ENCODE measurements at regions not wholly inside any gene's neighbourhood (a gene's known extent, or its start where the extent isn't known, plus 50 kb on each side); places are given as distances from the start of the nearest gene placed in this dataset.
"Not testable (repeated sequence)": the region's sequence is repeated elsewhere in the genome, so short reads cannot be mapped to it uniquely, and the experiment has no call there.

DNA sequence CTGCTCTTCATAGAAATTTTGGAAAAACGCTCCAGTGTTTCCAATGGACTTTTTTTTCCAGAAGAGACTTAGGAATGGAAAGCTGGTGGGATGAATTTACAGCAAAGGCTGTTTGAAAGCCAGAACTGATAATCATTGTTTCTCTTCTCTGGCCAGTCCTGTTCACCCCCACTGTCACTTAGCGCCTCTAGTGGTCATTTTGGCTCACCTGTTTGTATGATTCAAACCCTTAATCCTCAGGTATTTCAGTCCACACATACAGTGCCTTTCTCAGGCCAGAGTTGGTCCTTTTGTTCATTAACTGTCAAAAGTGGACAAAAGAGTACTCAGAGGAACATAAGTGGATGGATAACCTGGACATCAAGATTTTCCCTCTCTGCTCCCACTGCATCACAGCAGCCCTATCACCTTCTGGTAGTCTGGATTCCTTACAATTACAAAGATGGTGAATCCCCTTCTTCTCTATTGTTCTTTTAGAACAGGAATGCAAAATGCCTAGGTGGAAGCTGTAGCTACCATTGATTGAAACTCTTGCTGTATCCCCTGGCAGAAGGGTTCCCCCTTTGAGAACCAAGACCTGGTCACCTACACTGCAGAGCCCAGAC lies 177.6 kb upstream of the OLFM3 start:
- no peak for ATAC-seq

DNA sequence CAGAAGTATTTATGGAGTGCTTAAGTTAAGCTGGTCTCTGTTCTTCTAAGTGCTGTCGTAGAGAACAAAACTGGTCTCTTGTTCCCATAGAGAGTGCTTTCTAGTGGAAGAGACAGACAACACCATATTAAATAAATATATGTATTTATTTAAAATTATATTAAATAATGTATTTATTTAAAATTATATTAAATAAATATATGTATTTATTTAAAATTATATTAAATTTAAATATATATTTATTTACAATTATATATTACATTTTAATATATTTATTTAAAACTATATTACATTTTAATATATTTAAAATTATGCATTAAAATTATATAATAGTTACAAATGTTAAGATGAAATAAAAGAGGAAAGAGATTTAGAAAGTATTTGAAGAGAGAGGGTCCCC lies 175.5 kb upstream of the OLFM3 start:
- ATAC-seq = no peak

DNA sequence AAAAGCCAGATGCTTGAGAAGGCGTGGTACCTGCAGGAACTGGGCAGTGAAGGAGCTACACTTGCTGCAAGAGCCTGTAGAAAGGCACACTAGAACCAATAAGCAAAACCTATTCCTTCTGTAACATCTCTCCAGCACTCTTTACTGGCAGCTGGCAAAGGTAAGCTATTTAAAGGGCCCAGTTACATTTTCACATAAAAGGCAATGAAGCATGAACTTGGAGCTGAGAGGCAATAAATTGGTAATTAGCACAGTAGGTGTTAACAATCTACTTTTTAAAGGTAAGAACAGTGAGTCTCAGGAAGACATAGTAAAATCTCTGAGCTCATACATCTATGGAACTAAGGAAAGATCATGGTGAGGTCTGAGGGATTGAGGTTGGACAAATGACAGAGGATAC lies 167.1 kb upstream of the OLFM3 start:
- ATAC-seq = no peak

DNA sequence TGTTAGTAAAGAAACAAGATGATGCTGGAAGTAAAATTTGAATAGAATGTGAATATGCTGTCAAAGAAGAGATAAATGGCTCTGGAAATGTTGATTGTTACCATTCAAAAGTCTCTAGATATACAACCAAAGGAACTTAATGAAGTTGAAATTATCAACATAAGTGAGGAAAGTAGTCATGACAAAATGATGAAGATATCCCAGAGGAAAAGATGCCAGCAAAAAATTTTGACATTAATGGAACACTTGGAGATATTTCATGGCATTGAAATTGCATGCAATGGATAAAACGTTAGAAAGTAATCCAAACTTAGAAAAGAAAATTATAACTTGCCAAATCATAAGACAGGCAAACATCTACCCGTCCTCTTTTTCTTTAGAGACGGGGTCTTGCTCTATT lies 154.5 kb upstream of the OLFM3 start:
- ATAC-seq = no peak

DNA sequence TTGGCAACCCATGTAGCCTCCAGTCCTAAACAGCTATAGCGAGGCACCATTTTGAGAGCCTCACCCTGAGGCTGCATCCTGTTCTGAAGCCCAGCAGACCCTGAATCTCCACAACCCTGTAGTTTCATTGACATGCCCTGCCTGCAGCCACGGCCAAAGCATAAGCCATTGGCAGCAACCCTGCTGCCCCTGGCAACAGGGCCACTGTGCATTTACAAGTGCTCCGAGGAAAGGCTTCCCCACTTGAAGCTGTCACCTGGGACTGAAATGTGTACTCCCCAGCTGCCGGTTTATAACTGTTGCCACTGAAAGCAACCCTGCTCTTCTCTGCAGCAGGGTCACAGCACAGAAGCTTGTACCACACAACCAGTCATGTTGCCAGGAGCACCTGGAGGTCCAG lies 124.2 kb upstream of the OLFM3 start:
- no peak for ATAC-seq

DNA sequence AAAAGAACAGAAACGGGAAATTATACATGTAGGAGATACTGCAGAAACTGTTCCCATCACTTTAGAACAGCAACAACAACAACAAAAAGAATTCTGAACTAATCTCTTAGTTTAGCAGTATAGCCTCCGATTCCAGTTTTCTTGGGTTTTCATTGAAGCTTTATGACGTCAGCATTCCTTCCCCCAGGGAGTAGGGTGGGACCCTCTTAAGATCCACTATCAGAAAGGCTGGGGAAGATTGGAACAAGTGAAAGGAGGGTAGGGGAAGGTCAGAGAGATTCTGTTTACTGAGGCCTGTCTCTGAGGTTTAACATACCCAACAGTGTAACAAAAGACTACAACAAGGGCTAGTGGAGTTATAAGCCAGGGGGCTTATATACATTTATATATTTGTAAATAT lies 121.4 kb upstream of the OLFM3 start:
- no peak for ATAC-seq

DNA sequence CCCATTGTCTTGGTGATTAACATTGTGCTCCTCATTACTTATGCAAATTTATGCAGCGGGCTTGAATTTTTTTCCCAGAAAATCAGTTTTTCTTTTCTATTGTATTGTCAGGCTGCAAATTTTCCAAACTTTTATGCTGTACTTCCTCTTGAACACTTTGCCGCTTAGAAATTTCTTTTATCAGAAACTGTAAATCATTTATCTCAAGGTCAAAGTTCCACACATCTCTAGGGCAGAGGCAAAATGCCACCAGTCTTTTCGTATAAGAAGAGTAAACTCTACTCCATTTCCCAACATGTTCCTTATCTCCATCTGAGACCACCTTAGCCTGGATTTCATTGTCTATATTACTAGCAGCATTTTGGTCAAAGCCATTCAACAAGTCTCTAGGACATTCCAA lies 113.9 kb upstream of the OLFM3 start:
- no peak for ATAC-seq

DNA sequence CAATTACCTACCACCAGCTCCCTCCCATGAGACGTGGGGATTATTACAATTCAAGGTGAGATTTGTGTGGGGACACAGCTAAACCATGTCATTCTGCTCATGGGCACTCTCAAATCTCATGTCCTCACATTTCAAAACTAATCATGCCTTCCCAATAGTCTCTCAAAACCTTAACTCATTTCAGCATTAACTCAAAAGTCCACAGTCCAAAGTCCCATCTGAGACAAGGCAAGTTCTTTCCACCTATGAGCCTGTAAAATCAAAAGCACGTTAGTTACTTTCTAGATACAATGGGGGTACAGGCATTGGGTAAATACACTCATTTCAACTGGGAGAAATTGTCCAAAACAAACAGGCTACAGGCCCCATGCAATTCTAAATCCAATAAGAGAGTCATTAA lies 112.8 kb upstream of the OLFM3 start:
- not testable (repeated sequence) for ATAC-seq

DNA sequence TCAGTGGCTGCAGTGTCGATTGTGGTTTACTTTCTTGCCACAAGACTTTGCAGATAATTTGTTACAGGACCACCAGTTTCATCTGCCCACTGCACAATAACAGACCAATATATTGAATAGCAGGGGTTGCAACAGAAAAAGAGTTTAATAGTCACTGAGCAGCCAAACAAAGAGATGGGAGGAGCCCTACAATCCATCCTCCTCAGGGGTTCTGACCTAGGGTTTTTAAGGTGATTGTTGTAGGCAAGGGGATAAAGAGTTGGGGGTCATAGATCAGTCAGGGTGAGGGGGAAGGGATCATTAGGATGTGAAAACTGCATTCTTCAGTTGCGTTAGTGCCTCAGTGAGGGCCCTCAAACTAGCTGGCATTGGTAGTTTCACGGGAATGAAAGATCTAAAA lies 110.7 kb upstream of the OLFM3 start:
- no peak for ATAC-seq

DNA sequence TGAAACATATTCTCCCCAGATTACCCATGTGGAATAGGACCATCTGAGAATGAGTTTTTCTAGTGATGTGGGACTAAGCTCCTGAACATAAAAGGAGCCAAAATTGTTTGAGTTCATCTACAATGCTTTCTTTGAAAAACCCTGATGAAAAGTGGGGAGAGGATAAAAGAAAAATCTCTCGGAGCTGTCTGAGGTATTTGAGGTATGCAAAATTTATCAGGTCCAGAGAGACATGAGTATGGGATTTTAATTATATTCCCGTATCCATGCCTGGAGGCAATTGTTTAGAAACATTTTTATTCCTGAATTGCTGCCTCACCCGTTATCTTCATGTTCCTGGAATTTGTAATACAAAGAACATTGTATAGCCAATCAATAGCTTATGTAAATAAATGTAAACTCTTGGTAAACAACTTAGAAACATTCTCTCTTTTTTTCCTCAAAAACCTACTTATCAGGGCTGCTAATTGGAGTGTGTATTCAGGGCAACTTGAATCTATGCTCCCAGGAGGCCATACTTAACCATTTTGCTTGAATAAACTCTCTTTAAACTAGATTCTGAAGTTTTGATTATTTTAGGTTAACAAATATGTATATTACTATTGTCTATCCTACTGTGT lies 109.3 kb upstream of the OLFM3 start:
- no peak for ATAC-seq

DNA sequence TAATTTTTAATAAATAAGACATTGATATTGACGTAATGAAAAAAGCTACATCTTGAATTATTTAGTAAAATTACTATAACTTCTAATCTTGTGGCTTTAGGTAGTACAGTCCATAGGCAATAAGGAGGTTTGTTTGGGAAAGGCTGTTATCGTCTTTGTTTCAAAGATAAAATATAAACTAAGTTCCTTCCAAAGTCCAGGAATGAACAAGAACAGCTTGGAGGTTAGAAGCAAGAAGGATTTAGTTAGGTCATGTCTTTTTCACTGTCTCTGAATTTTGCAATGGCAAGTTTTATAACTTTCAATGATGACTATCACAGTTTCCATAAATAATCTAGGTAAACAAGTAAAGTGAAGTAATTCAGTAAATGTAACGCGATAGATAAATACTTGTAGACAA lies 106.9 kb upstream of the OLFM3 start:
- no peak for ATAC-seq

DNA sequence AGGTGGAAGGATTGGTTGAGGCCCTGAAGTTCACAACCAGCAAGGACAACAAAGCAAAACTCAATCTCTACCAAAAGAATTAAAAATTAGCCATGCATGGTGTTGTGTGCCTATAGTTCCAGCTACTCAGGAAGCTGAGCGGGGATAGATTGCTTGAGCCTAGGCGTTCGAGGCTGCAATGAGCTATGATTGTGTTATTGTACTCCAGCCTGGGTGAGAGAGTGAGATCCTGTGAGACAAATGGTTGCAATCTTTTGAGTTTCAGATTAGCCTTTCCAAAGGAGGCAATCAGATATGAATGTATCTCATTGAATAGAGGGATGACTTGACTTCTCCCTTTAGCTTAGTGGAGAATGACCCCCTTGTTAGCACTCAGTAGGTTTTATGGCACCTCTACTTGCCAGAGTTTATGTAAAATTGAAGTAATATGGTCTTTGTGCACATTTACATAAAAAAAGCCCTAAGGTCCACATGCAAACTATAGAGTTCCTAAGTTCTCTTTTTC lies 105.6 kb upstream of the OLFM3 start:
- ATAC-seq = no peak

DNA sequence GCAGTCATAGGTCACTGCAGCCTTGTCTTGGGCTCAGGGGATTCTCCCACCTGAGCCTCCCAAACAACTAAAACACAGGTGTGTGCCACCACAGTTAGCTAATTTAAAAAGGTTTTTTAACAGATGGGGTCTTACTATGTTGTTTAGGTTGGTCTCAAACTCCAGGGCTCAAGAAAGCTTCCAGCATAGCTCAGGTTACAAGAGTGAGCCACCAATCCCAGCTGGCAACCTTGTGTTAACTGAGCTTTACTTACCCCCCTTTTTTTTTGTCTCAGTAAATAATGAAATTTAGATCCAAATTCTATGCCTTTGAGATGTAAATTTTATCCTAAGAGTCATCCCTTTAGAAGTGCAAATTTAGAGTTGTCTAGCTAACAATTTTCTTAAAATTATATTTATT lies 103.9 kb upstream of the OLFM3 start:
- ATAC-seq = no peak

DNA sequence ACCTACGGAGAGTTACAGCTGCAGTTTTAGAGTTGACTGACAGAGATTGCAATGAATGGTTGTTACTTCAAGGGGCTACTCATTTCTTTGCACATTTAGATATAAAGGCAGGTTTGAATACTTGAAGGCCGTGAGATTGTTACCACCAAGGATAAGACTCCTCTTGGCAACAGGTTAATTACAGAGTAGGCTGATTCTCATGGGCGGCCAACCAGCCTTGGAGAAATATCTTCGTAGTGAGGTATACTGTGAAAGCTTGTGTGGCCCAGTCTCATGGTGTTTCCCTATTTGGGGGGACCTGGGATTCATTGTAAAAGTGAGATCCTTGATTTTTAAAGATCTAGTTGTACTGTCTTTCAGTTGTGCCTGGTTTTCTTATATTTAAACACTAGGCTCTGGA lies 103.2 kb upstream of the OLFM3 start:
- no peak for ATAC-seq

DNA sequence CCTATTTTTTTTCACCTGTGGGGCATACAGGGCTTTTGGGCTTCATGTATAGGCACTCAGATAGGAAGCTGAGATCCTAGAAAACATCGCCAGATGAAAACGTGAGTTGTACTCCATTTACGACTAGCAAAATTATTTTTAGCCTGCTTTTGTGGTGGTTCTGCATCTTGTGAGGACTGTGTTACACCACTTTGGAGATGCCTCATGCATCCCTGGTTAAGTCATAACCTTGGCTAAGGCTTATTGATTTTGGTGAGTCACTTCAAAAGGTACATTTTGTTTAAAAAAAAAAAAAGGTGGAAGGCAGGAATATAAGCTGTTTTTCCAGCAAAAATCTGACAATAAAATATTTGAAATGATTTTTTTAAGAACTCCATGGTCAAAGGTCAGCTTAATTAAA lies 101.8 kb upstream of the OLFM3 start:
- ATAC-seq = no peak

DNA sequence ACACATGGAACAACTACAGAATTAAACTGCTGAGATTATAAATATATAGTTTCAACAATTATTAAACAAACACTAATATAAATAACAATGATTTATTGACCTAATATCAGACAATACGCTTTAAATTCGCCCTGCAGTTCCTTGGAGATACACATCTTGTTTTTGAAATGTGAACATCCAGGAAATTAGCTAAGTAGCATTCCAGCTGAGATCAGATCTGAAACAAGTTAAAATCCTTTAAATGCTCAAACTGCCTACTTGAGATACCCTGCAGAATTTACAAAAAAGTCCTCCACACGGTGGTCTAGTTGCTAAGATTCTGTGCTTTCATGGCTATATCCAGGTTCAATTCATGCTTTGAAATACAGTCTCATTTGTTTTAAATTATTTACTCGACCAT lies 101.4 kb upstream of the OLFM3 start:
- no peak for ATAC-seq

DNA sequence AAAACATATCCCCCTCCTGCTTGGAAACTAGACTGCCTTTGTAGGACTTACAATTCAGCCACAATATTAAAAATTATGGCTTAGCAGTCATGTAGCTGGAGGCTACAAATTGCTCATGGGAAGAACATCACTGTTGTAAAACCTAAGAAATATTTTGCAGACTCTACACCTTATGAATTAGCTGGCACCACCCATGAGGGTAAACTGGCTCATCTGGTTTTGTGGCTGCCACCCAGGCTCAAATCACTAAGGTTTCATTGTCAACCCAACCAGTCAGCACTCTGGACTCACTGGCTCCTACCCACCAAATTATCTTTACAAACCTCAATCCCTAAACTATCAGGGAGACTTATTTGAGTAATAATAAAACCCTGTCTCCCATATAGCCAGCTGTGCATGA lies 100.7 kb upstream of the OLFM3 start:
- ATAC-seq = peak; percentile 59

DNA sequence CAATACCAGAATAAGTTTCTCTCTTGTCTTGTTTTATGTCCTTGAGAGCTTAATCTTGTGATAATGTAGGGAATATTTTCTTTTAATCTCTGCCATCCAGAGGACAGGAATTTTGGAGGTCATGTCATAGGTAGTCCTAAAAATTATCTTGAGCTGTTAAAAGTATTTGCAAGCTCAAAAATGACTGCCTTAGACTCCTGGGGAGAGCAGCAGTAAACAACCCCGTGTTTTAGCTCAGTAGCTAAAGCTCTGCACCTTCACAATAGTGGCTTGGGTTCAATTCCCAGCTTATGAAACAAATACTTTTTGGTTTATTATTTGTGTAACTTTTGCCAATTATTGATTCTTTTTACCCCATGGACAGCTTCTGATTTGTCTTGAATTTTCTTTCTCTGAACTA lies 99.4 kb upstream of the OLFM3 start:
- no peak for ATAC-seq

DNA sequence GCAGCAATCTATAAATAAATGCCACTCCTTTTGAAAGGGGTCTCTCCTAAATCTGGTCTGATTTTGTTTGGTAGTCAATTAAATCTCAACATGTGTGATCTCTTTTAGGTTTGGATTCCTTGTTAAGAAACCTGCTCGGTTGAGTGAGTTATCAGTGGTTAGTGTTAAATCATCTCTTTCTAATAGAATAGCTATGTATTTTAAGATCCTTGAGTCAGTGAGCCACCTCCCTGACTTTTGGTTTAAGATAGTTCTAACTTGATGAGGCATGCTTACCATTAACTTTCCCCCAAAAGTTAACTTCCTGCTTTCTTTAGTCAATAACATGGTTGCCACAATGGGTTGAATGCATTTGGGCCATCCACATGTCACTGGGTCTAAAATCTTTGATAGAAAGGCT lies 93.1 kb upstream of the OLFM3 start:
- ATAC-seq = no peak

DNA sequence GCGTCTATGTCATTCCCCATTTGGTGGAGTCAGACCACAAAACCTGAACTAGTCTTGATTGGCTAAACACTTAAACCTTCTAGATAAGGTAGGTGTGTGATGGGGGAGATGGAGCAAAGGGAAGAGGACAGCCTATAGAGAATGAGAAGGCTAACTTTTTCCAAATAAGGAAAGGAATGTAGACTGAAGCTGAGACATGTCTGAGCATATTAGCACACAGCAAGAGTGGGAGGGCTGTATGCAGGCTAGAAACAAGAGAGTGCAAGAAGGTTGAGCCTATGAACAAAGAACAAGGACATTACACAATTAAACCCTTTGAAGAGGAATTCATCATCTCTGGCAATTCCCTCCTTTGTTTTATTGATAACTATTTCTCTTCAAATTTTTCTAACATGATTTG lies 89.2 kb upstream of the OLFM3 start:
- no peak for ATAC-seq

DNA sequence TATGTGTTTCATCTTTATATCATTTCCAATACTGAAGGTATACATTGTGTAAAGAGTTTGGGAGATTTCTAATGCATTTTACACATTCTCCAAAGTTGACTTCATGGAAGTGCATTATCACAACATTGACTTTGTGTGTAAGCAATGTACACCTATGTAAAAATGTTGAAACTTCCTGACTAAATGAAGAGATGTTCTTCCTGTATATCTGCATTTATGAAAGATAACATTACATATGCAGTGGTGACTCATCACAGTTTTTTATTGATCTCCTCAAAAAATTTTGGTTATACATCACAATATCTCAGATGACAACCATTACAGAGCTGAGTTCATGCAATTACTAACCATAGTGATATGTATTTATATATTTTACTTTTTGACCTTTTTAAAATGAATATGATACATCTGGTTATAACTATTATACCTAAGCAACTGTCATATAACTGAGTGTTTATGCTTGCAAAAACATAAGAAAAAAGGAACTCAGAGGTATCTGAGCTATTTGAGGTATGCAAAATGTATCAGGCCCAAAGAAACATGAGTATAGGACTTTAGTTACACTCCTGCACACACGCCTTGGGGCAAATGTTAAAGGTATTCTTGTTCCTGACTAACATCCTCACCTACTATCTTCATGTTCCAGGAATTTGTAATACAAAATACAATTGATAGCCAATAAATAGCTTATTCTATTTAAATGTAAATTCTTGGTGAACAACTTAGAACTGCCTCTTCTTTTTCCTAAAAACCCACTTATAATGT lies 88.2 kb upstream of the OLFM3 start:
- no peak for ATAC-seq

DNA sequence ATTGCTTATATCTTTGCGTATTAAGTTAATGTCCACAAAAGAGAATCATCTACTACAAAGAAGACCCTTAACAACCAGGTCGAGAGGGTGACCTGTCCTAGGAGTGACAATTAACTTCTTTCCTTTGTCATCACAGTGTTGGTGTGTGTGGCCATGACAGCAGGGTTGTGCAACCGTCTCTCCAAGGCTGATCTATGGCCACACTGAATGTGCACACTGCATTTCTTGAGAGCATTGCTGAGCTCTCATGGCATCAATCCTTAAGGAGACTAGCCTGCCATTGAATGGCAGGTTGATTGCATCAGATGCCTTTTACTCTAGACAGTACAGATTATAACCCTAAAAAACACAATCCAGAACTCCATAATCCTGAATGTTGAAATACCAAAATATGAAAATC lies 86.5 kb upstream of the OLFM3 start:
- ATAC-seq = no peak

DNA sequence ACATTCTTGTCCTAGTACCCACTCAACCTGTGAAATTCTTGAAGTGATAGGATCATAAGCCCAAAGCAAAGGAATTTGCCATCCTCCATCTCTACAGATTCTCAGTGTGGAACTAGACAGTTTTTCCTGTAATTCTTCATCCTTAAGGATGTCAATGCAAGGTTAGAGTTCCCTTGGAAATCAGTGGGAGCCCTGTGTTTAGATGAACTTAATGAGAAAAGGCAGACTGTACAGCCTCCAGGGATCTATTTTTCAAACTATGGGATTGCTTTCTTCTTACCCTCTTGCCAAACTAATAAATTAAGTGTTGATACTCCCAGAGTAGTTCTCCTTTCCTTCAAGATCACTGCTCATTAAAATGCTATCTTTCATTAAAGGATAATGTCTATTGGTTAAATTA lies 78.1 kb upstream of the OLFM3 start:
- no peak for ATAC-seq

DNA sequence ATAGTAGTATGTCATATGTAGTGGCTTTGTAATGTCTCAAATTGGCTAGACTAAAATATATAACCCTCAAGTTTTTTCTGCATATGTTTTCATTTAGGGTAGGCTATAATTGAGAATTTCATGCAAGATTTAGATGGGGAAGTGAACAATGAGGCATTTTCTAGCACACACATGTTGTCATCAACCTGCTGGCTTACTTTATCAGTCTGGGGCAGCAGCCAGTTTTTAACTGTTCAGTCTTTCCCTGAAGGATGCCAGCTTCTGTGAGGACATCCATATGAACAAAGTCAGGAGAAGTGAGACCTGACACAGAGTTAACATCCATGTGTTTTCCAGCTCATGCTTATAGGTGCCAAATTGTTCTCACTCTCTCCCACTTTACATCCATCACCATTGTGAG lies 74.7 kb upstream of the OLFM3 start:
- no peak for ATAC-seq

All from esophagus mucosa (tissue), 1 donor.